SK-N-SH treated with all-trans-retinoic acid at 6 μM for 48 hours (cell line): ENCODE measurements at regions not wholly inside any gene's neighbourhood (a gene's known extent, or its start where the extent isn't known, plus 50 kb on each side); places are given as distances from the start of the nearest gene placed in this dataset.

Experiments
- BACH2 ChIP-seq: fragments of 250-450 bp; sonication (Bioruptor Pico); IDR thresholded peaks from 2 replicates; pipeline ENCODE4 v1.9.0; 2021; ENCODE audit warnings: mild to moderate bottlenecking, borderline replicate concordance
- CREB5 ChIP-seq: fragments of 250-450 bp; sonication (Bioruptor Pico); IDR thresholded peaks from 2 replicates; pipeline ENCODE4 v1.5.1; 2020; ENCODE audit warnings: low read depth, mild to moderate bottlenecking, moderate library complexity
- GLIS3 ChIP-seq: fragments of 250-450 bp; sonication (Bioruptor Pico); IDR thresholded peaks from 2 replicates; pipeline ENCODE4 v1.5.0; 2020; ENCODE audit warnings: mild to moderate bottlenecking, moderate library complexity
- OSR1 ChIP-seq: fragments of 250-450 bp; sonication (Bioruptor Pico); IDR thresholded peaks from 2 replicates; pipeline ENCODE4 v1.8.0; 2022; ENCODE audit warnings: moderate library complexity, mild to moderate bottlenecking, inconsistent platforms
- PATZ1 ChIP-seq: fragments of 250-450 bp; sonication (Bioruptor Pico); IDR thresholded peaks from 2 replicates; pipeline ENCODE4 v1.8.0; 2020; ENCODE audit warnings: mild to moderate bottlenecking, moderate library complexity, borderline replicate concordance
- RARB ChIP-seq: fragments of 250-450 bp; sonication (Bioruptor Pico); IDR thresholded peaks from 2 replicates; pipeline ENCODE4 v1.8.0; 2021; ENCODE audit warnings: mild to moderate bottlenecking, moderate library complexity
- SNAI2 ChIP-seq: fragments of 250-450 bp; sonication (Bioruptor Pico); IDR thresholded peaks from 2 replicates; pipeline ENCODE4 v1.5.0; 2020; ENCODE audit warnings: mild to moderate bottlenecking, moderate library complexity
- TCF4 ChIP-seq: fragments of 250-450 bp; sonication (Bioruptor Pico); IDR thresholded peaks from 2 replicates; pipeline ENCODE4 v1.8.0; 2021; ENCODE audit warnings: mild to moderate bottlenecking, moderate library complexity, borderline replicate concordance
- TOX ChIP-seq: fragments of 250-450 bp; sonication (Bioruptor Pico); IDR thresholded peaks from 2 replicates; pipeline ENCODE4 v1.8.0; 2021; ENCODE audit warnings: mild to moderate bottlenecking, moderate library complexity, borderline replicate concordance
- ZFP3 ChIP-seq: fragments of 250-450 bp; sonication (Bioruptor Pico); IDR thresholded peaks from 2 replicates; pipeline ENCODE4 v1.5.0; 2020; ENCODE audit warnings: mild to moderate bottlenecking, moderate library complexity
- ZFP30 ChIP-seq: fragments of 450-650 bp; formaldehyde crosslinking; IDR thresholded peaks from 2 replicates; pipeline ENCODE4 v1.5.0; 2022; ENCODE audit warnings: mild to moderate bottlenecking, moderate library complexity

- TF ChIP-seq TCF4 = no peak
- no peak for TF ChIP-seq CREB5 (CRISPR knock-in tag)
- TF ChIP-seq RARB (CRISPR knock-in tag) = no peak
- TF ChIP-seq ZFP30 (CRISPR knock-in tag) = no peak
- no peak for TF ChIP-seq BACH2 (CRISPR knock-in tag)
- no peak for TF ChIP-seq PATZ1 (CRISPR knock-in tag)
- TF ChIP-seq GLIS3 (CRISPR knock-in tag) = no peak
- TF ChIP-seq SNAI2 (CRISPR knock-in tag) = no peak
- TF ChIP-seq ZFP3 (CRISPR knock-in tag) = no peak
- TF ChIP-seq TOX (CRISPR knock-in tag) = no peak
- TF ChIP-seq OSR1 (CRISPR knock-in tag) = no peak
These were observed 93.8 kb upstream of the TOX2 start for GRCh38 chr20:43820731-43821330.
